Loucy (cell line): ENCODE measurements at regions not wholly inside any gene's neighbourhood (a gene's known extent, or its start where the extent isn't known, plus 50 kb on each side); places are given as distances from the start of the nearest gene placed in this dataset.

Source experiments
- EZH2phosphoT487 ChIP-seq: fragments of 200-600 bp; IDR thresholded peaks from 2 replicates; pipeline ENCODE4 v1.6.1; 2018; ENCODE audit warnings: antibody characterized with exemption, mild to moderate bottlenecking, moderate library complexity, borderline replicate concordance
- TF ChIP-seq, protein P1 (sequence below): fragments of 200-600 bp; sonication (generic); conservative IDR thresholded peaks from 2 replicates; pipeline ENCODE4 v1.5.1; 2014; ENCODE audit warnings: mild to moderate bottlenecking, antibody characterized with exemption, low read length

DNA sequence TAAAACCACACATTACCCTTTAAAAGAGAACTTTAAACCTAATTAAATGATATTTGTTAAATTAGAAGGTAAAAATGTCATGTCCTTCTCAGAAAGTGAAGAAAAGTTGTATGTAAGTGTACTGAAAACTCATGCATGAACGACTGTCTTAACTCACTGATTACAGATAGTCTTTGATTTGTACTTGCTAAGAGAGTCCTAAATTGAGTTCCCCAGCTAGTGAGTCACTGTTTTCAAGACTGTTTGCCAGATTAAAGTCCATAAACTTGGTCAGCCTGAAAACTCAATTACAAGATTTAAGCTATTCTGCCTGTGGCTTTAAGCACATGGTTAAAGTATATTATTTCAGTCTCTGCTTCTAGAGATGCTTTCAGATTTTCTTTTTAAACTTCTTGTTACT is 124.9 kb upstream of the ZCCHC13 start:
- TF ChIP-seq, protein P1, sequence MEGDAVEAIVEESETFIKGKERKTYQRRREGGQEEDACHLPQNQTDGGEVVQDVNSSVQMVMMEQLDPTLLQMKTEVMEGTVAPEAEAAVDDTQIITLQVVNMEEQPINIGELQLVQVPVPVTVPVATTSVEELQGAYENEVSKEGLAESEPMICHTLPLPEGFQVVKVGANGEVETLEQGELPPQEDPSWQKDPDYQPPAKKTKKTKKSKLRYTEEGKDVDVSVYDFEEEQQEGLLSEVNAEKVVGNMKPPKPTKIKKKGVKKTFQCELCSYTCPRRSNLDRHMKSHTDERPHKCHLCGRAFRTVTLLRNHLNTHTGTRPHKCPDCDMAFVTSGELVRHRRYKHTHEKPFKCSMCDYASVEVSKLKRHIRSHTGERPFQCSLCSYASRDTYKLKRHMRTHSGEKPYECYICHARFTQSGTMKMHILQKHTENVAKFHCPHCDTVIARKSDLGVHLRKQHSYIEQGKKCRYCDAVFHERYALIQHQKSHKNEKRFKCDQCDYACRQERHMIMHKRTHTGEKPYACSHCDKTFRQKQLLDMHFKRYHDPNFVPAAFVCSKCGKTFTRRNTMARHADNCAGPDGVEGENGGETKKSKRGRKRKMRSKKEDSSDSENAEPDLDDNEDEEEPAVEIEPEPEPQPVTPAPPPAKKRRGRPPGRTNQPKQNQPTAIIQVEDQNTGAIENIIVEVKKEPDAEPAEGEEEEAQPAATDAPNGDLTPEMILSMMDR: no peak
- no peak for TF ChIP-seq EZH2phosphoT487
